Erythroblast (primary cell): ENCODE measurements at regions not wholly inside any gene's neighbourhood (a gene's known extent, or its start where the extent isn't known, plus 50 kb on each side); places are given as distances from the start of the nearest gene placed in this dataset.

Experiments
- DNase-seq, 2 experiments: peaks; one replicate each; lab custom pipeline; 2025; lab: John Stamatoyannopoulos, UW
- GATA1 ChIP-seq: IDR thresholded peaks from 2 replicates; pipeline ENCODE4 v1.6.1; 2011; ENCODE audit warnings: low read depth, mild to moderate bottlenecking, control low read depth, low read length, moderate library complexity
- POLR2A ChIP-seq: IDR thresholded peaks from 2 replicates; pipeline ENCODE4 v1.6.1; 2011; ENCODE audit warnings: mild to moderate bottlenecking, low read length

GRCh38 chr5:107285772-107286171 lies 385.0 kb downstream of the EFNA5 start:
- no peak for TF ChIP-seq POLR2A
- TF ChIP-seq GATA1, result no peak
- no peak for DNase-seq

DNA sequence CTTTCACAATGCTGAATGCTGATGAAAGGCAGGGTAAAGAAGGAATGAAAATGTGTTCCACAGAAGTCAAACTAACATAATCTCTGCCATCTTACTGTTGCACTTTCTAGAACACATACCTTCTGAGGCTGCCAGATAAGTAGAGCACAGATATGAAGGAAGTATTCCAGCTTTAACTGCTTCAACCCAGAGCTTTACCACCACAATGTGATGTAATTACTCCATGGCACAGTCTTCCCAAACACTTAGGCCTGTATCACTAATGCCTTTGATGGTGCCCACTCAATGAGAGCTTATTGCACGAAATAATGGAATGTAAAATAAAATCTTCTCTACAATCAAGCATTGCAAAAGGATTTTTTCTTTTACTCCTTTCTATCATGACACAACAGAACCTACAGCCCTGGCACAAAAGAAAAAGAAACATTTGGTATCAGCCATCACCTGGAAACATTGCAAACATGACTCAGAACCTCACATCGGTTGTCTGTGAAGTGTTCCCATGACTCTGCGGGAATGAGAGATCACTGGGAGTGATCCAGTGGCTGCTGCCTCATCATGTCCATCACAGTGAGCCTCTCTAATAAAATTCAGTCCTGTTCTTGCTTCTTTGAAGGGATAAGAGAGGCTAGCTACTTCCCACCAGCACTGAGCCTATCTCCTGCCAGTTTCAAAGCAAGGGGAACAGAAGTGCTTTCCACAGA lies 385.8 kb downstream of the EFNA5 start:
- TF ChIP-seq POLR2A (no peak), GATA1 (no peak)
- no peak for DNase-seq

- no peak for TF ChIP-seq POLR2A
- no peak for DNase-seq
Observed at GRCh38 chr5:107282061-107282460, 388.7 kb downstream of the EFNA5 start.

GRCh38 chr5:107278774-107279173 lies 392.0 kb downstream of the EFNA5 start:
- no peak for TF ChIP-seq POLR2A
- no peak for TF ChIP-seq GATA1
- DNase-seq, result no peak

DNA sequence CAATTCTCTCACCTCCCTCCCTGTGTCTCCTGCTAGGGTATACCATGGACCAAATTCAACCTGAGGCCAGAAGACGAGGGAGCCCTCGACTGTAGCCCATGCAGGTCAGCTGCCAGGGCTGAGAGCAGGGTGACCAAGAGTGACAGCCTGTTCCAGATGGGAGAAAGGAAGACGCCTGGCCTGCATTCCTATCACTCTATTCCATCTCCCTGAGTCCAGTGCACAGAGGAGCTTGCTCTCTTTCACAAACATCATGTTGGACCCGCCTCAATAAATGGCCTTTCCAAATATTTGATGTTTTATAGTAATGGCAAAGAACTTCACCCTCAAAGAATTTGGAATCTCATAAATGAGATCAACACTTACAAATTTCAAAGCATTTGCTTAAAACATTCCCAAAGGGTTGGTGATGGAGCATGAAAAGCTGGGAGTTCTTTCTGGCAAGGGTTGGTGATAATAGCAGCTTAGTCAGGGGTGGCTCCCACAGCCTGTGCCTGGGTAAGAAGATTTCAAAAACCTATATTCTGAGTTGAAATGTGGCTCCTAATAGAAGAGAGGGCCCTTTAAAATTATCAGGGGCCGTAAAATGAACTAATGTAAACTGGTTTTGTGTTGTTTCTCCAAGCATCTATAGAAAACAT lies 393.1 kb downstream of the EFNA5 start:
- DNase-seq, result no peak
- TF ChIP-seq POLR2A, result no peak
- TF ChIP-seq GATA1, result no peak

GRCh38 chr5:107275333-107275732 lies 395.4 kb downstream of the EFNA5 start:
- no peak for DNase-seq

DNA sequence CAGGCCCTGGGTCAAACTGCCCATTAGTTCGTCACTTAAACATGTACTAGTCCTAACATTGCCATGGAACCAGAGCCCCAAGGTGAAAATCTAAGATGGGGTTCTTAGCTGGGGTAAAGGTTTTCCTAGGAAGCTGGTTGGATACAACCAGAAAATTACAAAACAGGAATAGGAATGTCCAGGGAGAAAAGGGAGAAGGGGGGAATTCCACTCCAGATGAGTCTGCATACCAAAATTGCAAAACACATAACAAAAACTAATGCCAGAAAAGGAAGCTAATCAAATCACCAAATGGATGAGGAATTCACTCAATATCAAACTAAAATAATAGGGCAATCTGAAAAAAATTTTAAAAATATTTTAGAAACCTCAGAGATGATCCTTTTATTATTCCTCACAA lies 396.2 kb downstream of the EFNA5 start:
- TF ChIP-seq POLR2A (no peak), GATA1 (no peak)
- DNase-seq, result no peak

More at GRCh38 chr5:107275333-107275732, 395.4 kb downstream of the EFNA5 start:
- TF ChIP-seq POLR2A (no peak), GATA1 (no peak)

- no peak for DNase-seq
- no peak for TF ChIP-seq GATA1
- TF ChIP-seq POLR2A, result no peak
Observed at GRCh38 chr5:107272954-107273353, 397.8 kb downstream of the EFNA5 start.

DNA sequence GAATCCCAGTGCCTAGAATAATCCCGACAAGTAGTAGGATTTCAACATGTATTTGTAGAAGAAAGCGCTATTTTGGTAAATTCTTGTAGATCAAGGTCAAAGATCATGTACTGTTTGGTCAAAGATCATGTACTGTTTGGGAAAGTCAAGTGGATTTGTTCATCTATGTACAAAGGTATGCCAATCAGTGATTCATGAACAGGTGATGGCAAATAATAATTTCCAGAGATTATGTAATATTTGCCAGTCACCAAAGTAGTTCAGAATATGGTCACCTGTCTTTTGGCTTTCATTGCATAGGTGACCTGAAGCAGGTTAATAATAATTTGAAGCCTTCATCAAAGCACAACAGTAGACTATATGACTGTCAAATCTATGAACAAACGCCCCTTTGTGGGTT lies 398.2 kb downstream of the EFNA5 start:
- TF ChIP-seq POLR2A (no peak), GATA1 (no peak)
- no peak for DNase-seq

DNA sequence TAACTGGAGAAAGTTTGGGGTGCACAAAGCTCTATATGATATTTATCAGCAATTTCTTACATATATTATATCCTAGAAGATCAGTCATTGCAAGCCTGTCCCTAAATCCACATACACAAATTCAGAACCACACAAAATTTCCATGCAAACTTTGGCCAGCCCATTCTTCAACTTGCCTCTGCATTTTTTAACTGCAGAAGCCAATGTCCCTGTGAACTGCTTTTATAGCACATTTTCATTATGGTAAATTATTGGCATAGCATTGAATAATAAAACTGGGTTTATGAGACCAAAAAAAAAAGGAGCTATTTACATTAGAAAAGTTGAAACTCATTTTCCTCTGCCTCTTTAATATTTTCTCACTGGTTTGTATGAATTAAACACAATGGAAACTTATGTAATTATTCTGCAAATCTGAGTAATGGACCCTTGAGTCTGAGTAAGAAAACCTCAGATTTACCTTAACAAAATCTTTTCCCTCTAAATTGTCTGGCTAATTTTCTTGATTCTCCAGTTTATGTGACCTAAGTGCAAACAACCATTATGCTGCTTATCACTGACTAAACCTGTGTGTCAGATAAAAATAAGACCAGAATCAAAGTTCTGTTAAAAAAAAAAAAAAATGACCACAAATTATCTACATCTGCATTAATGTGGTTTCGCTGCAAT lies 398.9 kb downstream of the EFNA5 start:
- no peak for DNase-seq
- TF ChIP-seq POLR2A, result no peak
- TF ChIP-seq GATA1, result no peak

- no peak for DNase-seq
- TF ChIP-seq GATA1, result no peak
Observed at GRCh38 chr5:107270561-107270960, 400.2 kb downstream of the EFNA5 start.

GRCh38 chr5:107269678-107270077 lies 401.1 kb downstream of the EFNA5 start:
- no peak for TF ChIP-seq GATA1
- no peak for TF ChIP-seq POLR2A

GRCh38 chr5:107269256-107269655 lies 401.5 kb downstream of the EFNA5 start:
- no peak for TF ChIP-seq POLR2A
- TF ChIP-seq GATA1, result no peak
- DNase-seq, result no peak

More at GRCh38 chr5:107269678-107270077, 401.1 kb downstream of the EFNA5 start:
- no peak for DNase-seq

DNA sequence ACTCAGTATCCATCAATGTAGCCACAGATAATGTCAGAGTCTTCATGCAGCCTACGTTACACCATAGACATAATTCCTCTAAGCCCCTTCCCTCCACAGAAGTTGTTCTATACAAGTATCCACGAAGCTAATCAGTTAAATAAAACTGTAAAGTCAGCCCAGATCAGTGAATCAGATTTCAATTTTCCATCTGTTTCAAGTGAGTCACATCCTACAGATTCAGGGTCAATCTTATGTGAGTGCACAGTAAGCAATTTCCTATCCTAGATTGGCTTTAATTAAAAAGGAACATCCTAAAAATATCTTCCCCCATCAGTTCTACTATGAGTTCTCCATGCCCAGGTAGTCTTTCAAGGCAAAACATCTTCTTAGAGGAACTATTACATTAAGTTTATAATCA lies 402.5 kb downstream of the EFNA5 start:
- no peak for DNase-seq
- TF ChIP-seq GATA1, result no peak
- TF ChIP-seq POLR2A, result no peak
